Caco-2 (cell line): ENCODE measurements at regions not wholly inside any gene's neighbourhood (a gene's known extent, or its start where the extent isn't known, plus 50 kb on each side); places are given as distances from the start of the nearest gene placed in this dataset.
"Not testable (repeated sequence)": the region's sequence is repeated elsewhere in the genome, so short reads cannot be mapped to it uniquely, and the experiment has no call there.

ENCODE experiments used
- BruUV-seq: library from RNA; stranded (reverse); fragments of 400-500 nt; replicated peaks from 2 replicates; lab custom pipeline; 2021; lab: Mats Ljungman, UMichigan
- CTCF ChIA-PET: fragments of 300-600 bp; sonication (Branson Sonifier 250); formaldehyde crosslinking; loops from one replicate; lab custom pipeline; 2022; ENCODE audit warnings: antibody characterized with exemption; lab: Charles Lee
- POLR2A ChIA-PET: fragments of 300-600 bp; sonication (Branson Sonifier 250); formaldehyde crosslinking; loops from one replicate; lab custom pipeline; 2022; ENCODE audit warnings: antibody characterized with exemption; lab: Charles Lee
- DNase-seq, 2 experiments: peaks; one replicate each; pipeline versions ENCODE4 v3.0.0 to v3.0.0-alpha.2; 2020 to 2022
- H3K27me3 ChIP-seq: replicated peaks from 2 replicates; pipeline ENCODE4 v1.6.0; 2011; ENCODE audit warnings: low read length; ENCODE audit not compliant: control insufficient read depth, insufficient read depth
- H3K36me3 ChIP-seq: 2 replicates; pipeline ENCODE4 v1.5.1; 2011; ENCODE audit warnings: low read length; ENCODE audit not compliant: control insufficient read depth, insufficient read depth
- H3K4me1 ChIP-seq: fragments of 250-450 bp; sonication (Bioruptor Pico); 2 replicates; pipeline ENCODE4 v1.5.1; 2020; ENCODE audit warnings: mild to moderate bottlenecking
- H3K4me3 ChIP-seq: 2 replicates; pipeline ENCODE4 v1.5.1; 2011; ENCODE audit warnings: low read depth, mild to moderate bottlenecking, control low read depth, low read length
- H3K9me3 ChIP-seq: fragments of 250-450 bp; sonication (Bioruptor Pico); 2 replicates; pipeline ENCODE4 v1.5.1; 2020; ENCODE audit warnings: mild to moderate bottlenecking, moderate library complexity
- H3K27ac Mint-ChIP-seq: one replicate; pipeline ENCODE4 v1.8.0; 2022; ENCODE audit warnings: mixed read lengths; ENCODE audit not compliant: unreplicated experiment
- H3K27me3 Mint-ChIP-seq: one replicate; pipeline ENCODE4 v1.8.0; 2022; ENCODE audit warnings: mixed read lengths; ENCODE audit not compliant: insufficient read depth, unreplicated experiment
- H3K36me3 Mint-ChIP-seq: one replicate; pipeline ENCODE4 v1.8.0; 2022; ENCODE audit warnings: mild to moderate bottlenecking, mixed read lengths; ENCODE audit not compliant: insufficient read depth, unreplicated experiment
- H3K4me1 Mint-ChIP-seq: one replicate; pipeline ENCODE4 v1.8.0; 2022; ENCODE audit warnings: low read depth, mixed read lengths; ENCODE audit not compliant: unreplicated experiment
- H3K4me3 Mint-ChIP-seq: one replicate; pipeline ENCODE4 v1.8.0; 2022; ENCODE audit warnings: mild to moderate bottlenecking, moderate library complexity, mixed read lengths; ENCODE audit not compliant: unreplicated experiment
- H3K9me3 Mint-ChIP-seq: one replicate; pipeline ENCODE4 v1.8.0; 2022; ENCODE audit warnings: mixed read lengths; ENCODE audit not compliant: unreplicated experiment
- intact Hi-C: fragments of 100-400 bp; cut with micrococcal nuclease; formaldehyde crosslinking; loops from one replicate; pipeline ENCODE4 v1.10.0; 2022; ENCODE audit not compliant: unreplicated experiment
- TF ChIP-seq, protein P1 (sequence below), 2 experiments: fragments of 200-600 bp in 1 of 2; IDR thresholded peaks; 1 replicate in 1 of 2; 2 replicates in 1 of 2; pipeline versions ENCODE4 v1.5.1 to v1.8.0; 2011 to 2022; ENCODE audit warnings: antibody characterized with exemption in 1 of 2, control low read depth in 1 of 2, inconsistent platforms in 1 of 2, low read depth in 1 of 2, low read length in 1 of 2, mild to moderate bottlenecking in 1 of 2, moderate library complexity in 1 of 2; ENCODE audit not compliant: insufficient read depth in 1 of 2, severe bottlenecking in 1 of 2, unreplicated experiment in 1 of 2

- Mint-ChIP-seq H3K9me3 (no peaks in the 10 kb centered on the region), H3K4me1 (no peaks in the 10 kb centered on the region), H3K4me3 (no peak overlapping the region), H3K36me3 (no peaks in the 10 kb centered on the region), H3K27me3 (peaks cover 3% of the 10 kb centered on the region), H3K27ac (no peak overlapping the region)
- intact Hi-C loops = no loop called here
- no TSS peak for BruUV-seq
- POLR2A ChIA-PET = no interaction called here
- DNase-seq = no peak
- Histone ChIP-seq H3K4me3 (no peak overlapping the region), H3K27me3 (no peaks in the 10 kb centered on the region), H3K36me3 (no peaks in the 10 kb centered on the region), H3K9me3 (no peaks in the 10 kb centered on the region), H3K4me1 (no peaks in the 10 kb centered on the region)
- TF ChIP-seq, protein P1, sequence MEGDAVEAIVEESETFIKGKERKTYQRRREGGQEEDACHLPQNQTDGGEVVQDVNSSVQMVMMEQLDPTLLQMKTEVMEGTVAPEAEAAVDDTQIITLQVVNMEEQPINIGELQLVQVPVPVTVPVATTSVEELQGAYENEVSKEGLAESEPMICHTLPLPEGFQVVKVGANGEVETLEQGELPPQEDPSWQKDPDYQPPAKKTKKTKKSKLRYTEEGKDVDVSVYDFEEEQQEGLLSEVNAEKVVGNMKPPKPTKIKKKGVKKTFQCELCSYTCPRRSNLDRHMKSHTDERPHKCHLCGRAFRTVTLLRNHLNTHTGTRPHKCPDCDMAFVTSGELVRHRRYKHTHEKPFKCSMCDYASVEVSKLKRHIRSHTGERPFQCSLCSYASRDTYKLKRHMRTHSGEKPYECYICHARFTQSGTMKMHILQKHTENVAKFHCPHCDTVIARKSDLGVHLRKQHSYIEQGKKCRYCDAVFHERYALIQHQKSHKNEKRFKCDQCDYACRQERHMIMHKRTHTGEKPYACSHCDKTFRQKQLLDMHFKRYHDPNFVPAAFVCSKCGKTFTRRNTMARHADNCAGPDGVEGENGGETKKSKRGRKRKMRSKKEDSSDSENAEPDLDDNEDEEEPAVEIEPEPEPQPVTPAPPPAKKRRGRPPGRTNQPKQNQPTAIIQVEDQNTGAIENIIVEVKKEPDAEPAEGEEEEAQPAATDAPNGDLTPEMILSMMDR (IDR thresholded peaks at IDR 0.05; ENCODE audit: insufficient read depth in 1 of 2, low read depth in 1 of 2, low read length in 1 of 2, severe bottlenecking in 1 of 2, unreplicated experiment in 1 of 2) = no peak
- CTCF ChIA-PET = no interaction called here
Measured at GRCh38 chr17:12230481-12231354, 210.0 kb downstream of the MAP2K4 start.

GRCh38 chr17:12231355-12231682 is 210.6 kb downstream of the MAP2K4 start:
- H3K4me3 Mint-ChIP-seq = no peak overlapping the region
- no peaks in the 10 kb centered on the region for H3K9me3 ChIP-seq
- H3K27me3 ChIP-seq = no peaks in the 10 kb centered on the region
- no peak overlapping the region for H3K4me3 ChIP-seq
- CTCF ChIA-PET = no interaction called here
- H3K9me3 Mint-ChIP-seq = no peaks in the 10 kb centered on the region
- H3K27ac Mint-ChIP-seq = no peak overlapping the region
- H3K4me1 ChIP-seq = no peaks in the 10 kb centered on the region
- H3K36me3 ChIP-seq = no peaks in the 10 kb centered on the region
- TF ChIP-seq, protein P1 (IDR thresholded peaks at IDR 0.05; ENCODE audit: insufficient read depth in 1 of 2, low read depth in 1 of 2, low read length in 1 of 2, severe bottlenecking in 1 of 2, unreplicated experiment in 1 of 2) = no peak
- no peaks in the 10 kb centered on the region for H3K36me3 Mint-ChIP-seq
- H3K27me3 Mint-ChIP-seq = no peaks in the 10 kb centered on the region
- BruUV-seq = no TSS peak
- H3K4me1 Mint-ChIP-seq = no peaks in the 10 kb centered on the region
- POLR2A ChIA-PET = no interaction called here
- intact Hi-C loops = no loop called here
- no peak for DNase-seq

DNA sequence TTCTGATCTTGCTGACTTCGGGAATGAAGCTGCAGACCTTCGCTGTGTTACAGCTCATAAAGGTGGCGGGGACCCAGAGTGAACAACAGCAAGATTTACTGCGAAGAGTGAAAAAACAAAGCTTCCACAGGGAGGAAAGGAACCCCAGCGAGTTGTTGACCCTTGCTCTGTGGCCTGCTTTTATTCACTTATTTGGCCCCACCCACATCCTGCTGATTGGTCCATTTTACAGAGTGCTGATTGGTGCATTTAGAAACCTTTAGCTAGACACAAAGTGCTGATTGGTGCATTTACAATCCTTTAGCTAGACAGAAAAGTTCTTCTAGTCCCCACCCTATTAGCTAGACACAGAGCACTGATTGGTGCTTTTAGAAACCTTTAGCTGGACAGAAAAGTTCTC is 218.3 kb downstream of the MAP2K4 start:
- H3K4me1 Mint-ChIP-seq, H3K36me3 Mint-ChIP-seq, H3K36me3 ChIP-seq, H3K4me3 Mint-ChIP-seq, H3K9me3 Mint-ChIP-seq, H3K27me3 ChIP-seq, H3K4me1 ChIP-seq, H3K27me3 Mint-ChIP-seq, intact Hi-C loops, BruUV-seq, H3K9me3 ChIP-seq, CTCF ChIA-PET, DNase-seq, POLR2A ChIA-PET, H3K4me3 ChIP-seq, H3K27ac Mint-ChIP-seq: not testable (repeated sequence)
